ENCODE measurements at regions not wholly inside any gene's neighbourhood (a gene's known extent, or its start where the extent isn't known, plus 50 kb on each side); places are given as distances from the start of the nearest gene placed in this dataset.

GRCh38 chr1:55339681-55340080 lies 124.5 kb upstream of the USP24 start:
- TF ChIP-seq CTCF (IDR thresholded peaks at IDR 0.05) (no peak), ZFX (IDR thresholded peaks at IDR 0.05; ENCODE audit: borderline replicate concordance) (no peak)

All from 22Rv1 (cell line).